K562 (cell line): ENCODE measurements at regions not wholly inside any gene's neighbourhood (a gene's known extent, or its start where the extent isn't known, plus 50 kb on each side); places are given as distances from the start of the nearest gene placed in this dataset.

Experiments used
- ATF4 ChIP-seq: fragments of 450-650 bp; formaldehyde crosslinking; IDR thresholded peaks from 2 replicates; pipeline ENCODE4 v1.4.0; 2022; ENCODE audit warnings: mild to moderate bottlenecking, moderate library complexity
- HMBOX1 ChIP-seq: sonication (generic); IDR thresholded peaks from 2 replicates; pipeline ENCODE4 v1.6.1; 2016
- HSF4 ChIP-seq: fragments of 250-450 bp; sonication (Bioruptor Pico); IDR thresholded peaks from 2 replicates; pipeline ENCODE4 v2.1.2; 2022; ENCODE audit warnings: mild to moderate bottlenecking, moderate library complexity, borderline replicate concordance
- MNT ChIP-seq, 2 experiments: fragments of 450-650 bp; conservative IDR thresholded peaks; 2 replicates each; pipeline ENCODE4 v1.6.1; 2017; ENCODE audit warnings: mild to moderate bottlenecking in 2 of 2, moderate library complexity in 2 of 2
- POLR3G ChIP-seq: IDR thresholded peaks from 2 replicates; pipeline ENCODE4 v1.6.1; 2011; ENCODE audit not compliant: insufficient read length, insufficient replicate concordance; ENCODE audit errors: extremely low read depth
- THRB ChIP-seq: fragments of 450-650 bp; formaldehyde crosslinking; conservative IDR thresholded peaks from 2 replicates; pipeline ENCODE4 v1.4.0; 2022; ENCODE audit warnings: mild to moderate bottlenecking, missing genetic modification characterization
- TSC22D4 ChIP-seq: fragments of 450-650 bp; IDR thresholded peaks from 2 replicates; pipeline ENCODE4 v1.6.1; 2016; ENCODE audit warnings: missing genetic modification characterization, missing biosample characterization, control low read depth
- ZBTB33 ChIP-seq: sonication (generic); formaldehyde crosslinking; IDR thresholded peaks from 2 replicates; pipeline ENCODE4 v1.8.1; 2023; ENCODE audit warnings: mild to moderate bottlenecking, missing genetic modification reagents
- ZSCAN32 ChIP-seq: fragments of 450-650 bp; formaldehyde crosslinking; IDR thresholded peaks from 2 replicates; pipeline ENCODE4 v1.4.0; 2020; ENCODE audit warnings: mild to moderate bottlenecking, moderate library complexity

- TF ChIP-seq ZSCAN32 (CRISPR knock-in tag) (no peak), MNT (conservative IDR thresholded peaks at IDR 0.05) (no peak), HSF4 (CRISPR knock-in tag) (no peak), ZBTB33 (no peak), ATF4 (CRISPR knock-in tag) (no peak), THRB (CRISPR knock-in tag) (no peak), HMBOX1 (no peak), POLR3G (no peak), TSC22D4 (tag) (no peak)
Measured at GRCh38 chr1:8135250-8135649, 109.1 kb upstream of the ERRFI1 start (continued).
